ENCODE measurements at regions not wholly inside any gene's neighbourhood (a gene's known extent, or its start where the extent isn't known, plus 50 kb on each side); places are given as distances from the start of the nearest gene placed in this dataset.

- Histone ChIP-seq H3K4me1 (ENCODE audit: insufficient read depth) (no peaks in the 10 kb centered on the region), H3K36me3 (ENCODE audit: insufficient read depth) (no peaks in the 10 kb centered on the region)
These were observed 205.1 kb upstream of the CADM1 start for GRCh38 chr11:115709297-115709696.

More at GRCh38 chr11:115709297-115709696, 205.1 kb upstream of the CADM1 start:
- TF ChIP-seq CTCF (conservative IDR thresholded peaks at IDR 0.05; ENCODE audit: low read depth in 2 of 2), result no peak
- TF ChIP-seq NANOG (IDR thresholded peaks at IDR 0.05; ENCODE audit: borderline replicate concordance), result no peak
- TF ChIP-seq CREB1 (CRISPR knock-in tag; IDR thresholded peaks at IDR 0.05; ENCODE audit: low read depth), result no peak
- no peak for TF ChIP-seq JUNB (IDR thresholded peaks at IDR 0.05; ENCODE audit: unreplicated experiment)
- TF ChIP-seq, protein P1, sequence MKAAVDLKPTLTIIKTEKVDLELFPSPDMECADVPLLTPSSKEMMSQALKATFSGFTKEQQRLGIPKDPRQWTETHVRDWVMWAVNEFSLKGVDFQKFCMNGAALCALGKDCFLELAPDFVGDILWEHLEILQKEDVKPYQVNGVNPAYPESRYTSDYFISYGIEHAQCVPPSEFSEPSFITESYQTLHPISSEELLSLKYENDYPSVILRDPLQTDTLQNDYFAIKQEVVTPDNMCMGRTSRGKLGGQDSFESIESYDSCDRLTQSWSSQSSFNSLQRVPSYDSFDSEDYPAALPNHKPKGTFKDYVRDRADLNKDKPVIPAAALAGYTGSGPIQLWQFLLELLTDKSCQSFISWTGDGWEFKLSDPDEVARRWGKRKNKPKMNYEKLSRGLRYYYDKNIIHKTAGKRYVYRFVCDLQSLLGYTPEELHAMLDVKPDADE (IDR thresholded peaks at IDR 0.05), result no peak
- TF ChIP-seq ZNF114 (CRISPR knock-in tag; IDR thresholded peaks at IDR 0.05), result no peak
- TF ChIP-seq REST (IDR thresholded peaks at IDR 0.05; ENCODE audit: unreplicated experiment), result no peak
- no peak for TF ChIP-seq ZNF462 (CRISPR knock-in tag; IDR thresholded peaks at IDR 0.05)
- no peak for TF ChIP-seq ZNF331 (CRISPR knock-in tag; IDR thresholded peaks at IDR 0.05; ENCODE audit: low read depth)
- no peak for TF ChIP-seq EZH2 (IDR thresholded peaks at IDR 0.05; ENCODE audit: low read depth, unreplicated experiment)
- no peak for TF ChIP-seq STAT1 (IDR thresholded peaks at IDR 0.05; ENCODE audit: unreplicated experiment)
- TF ChIP-seq EZH2phosphoT487 (IDR thresholded peaks at IDR 0.05; ENCODE audit: unreplicated experiment), result no peak
- TF ChIP-seq POLR2AphosphoS5 (IDR thresholded peaks at IDR 0.05; ENCODE audit: low read depth), result no peak
- Histone ChIP-seq H3K4me2 (no peak overlapping the region), H3K79me2 (replicated peaks; ENCODE audit: insufficient read depth) (no peaks in the 10 kb centered on the region), H2AFZ (no peak overlapping the region), H3K27me3 (ENCODE audit: insufficient read depth) (no peaks in the 10 kb centered on the region), H3K4me3 (no peak overlapping the region), H3K9me2 (ENCODE audit: insufficient read depth) (no peaks in the 10 kb centered on the region), H3F3A (replicated peaks; ENCODE audit: low read depth) (no peaks in the 10 kb centered on the region), H3K27ac (ENCODE audit: low read depth) (no peak overlapping the region), H4K20me1 (replicated peaks; ENCODE audit: insufficient read depth) (no peaks in the 10 kb centered on the region)
- no peak for ATAC-seq
- no peak for DNase-seq (ENCODE audit: low spot score)
- Mint-ChIP-seq H3K4me3 (no peak overlapping the region), H3K9me3 (peaks cover 5% of the 10 kb centered on the region), H3K27ac (no peak overlapping the region), H3K27me3 (ENCODE audit: insufficient read depth, low read depth, poor library complexity) (peaks cover 2% of the 10 kb centered on the region), H3K4me1 (no peaks in the 10 kb centered on the region), H3K36me3 (ENCODE audit: low read depth) (peaks cover 3% of the 10 kb centered on the region; the same call in 1 of the 3 replicates)
